ENCODE measurements at regions not wholly inside any gene's neighbourhood (a gene's known extent, or its start where the extent isn't known, plus 50 kb on each side); places are given as distances from the start of the nearest gene placed in this dataset.
"Not testable (repeated sequence)": the region's sequence is repeated elsewhere in the genome, so short reads cannot be mapped to it uniquely, and the experiment has no call there.

GRCh38 chr6:55937951-55938690 lies 62.7 kb upstream of the BMP5 start:
- no peaks in the 10 kb centered on the region for H3K36me3 ChIP-seq (ENCODE audit: control insufficient read depth, insufficient read depth, low read length)
- no peak overlapping the region for H3K4me3 ChIP-seq (ENCODE audit: low read depth, low read length)
- FAIRE-seq: no peak
- TF ChIP-seq CTCF (IDR thresholded peaks at IDR 0.05; ENCODE audit: insufficient read depth, low read length, severe bottlenecking): no peak
- no peak for DNase-seq (ENCODE audit: low read depth)
- no peaks in the 10 kb centered on the region for H3K27me3 ChIP-seq (ENCODE audit: control insufficient read depth, insufficient read depth, low read length)

- no peak overlapping the region for H3K4me3 ChIP-seq (ENCODE audit: low read depth, low read length)
- TF ChIP-seq CTCF (IDR thresholded peaks at IDR 0.05; ENCODE audit: insufficient read depth, low read length, severe bottlenecking): no peak
- no peaks in the 10 kb centered on the region for H3K36me3 ChIP-seq (ENCODE audit: control insufficient read depth, insufficient read depth, low read length)
- H3K27me3 ChIP-seq (ENCODE audit: control insufficient read depth, insufficient read depth, low read length): no peaks in the 10 kb centered on the region
- FAIRE-seq (no peak), DNase-seq (ENCODE audit: low read depth) (no peak)
These were observed 62.0 kb upstream of the BMP5 start for GRCh38 chr6:55937261-55937947.

GRCh38 chr6:55931101-55931500 lies 55.7 kb upstream of the BMP5 start:
- FAIRE-seq: no peak
- H3K4me3 ChIP-seq (ENCODE audit: low read depth, low read length): no peak overlapping the region
- no peak for DNase-seq (ENCODE audit: low read depth)
- no peaks in the 10 kb centered on the region for H3K27me3 ChIP-seq (ENCODE audit: control insufficient read depth, insufficient read depth, low read length)
- TF ChIP-seq CTCF (IDR thresholded peaks at IDR 0.05; ENCODE audit: insufficient read depth, low read length, severe bottlenecking): no peak
- no peaks in the 10 kb centered on the region for H3K36me3 ChIP-seq (ENCODE audit: control insufficient read depth, insufficient read depth, low read length)

- H3K4me3 ChIP-seq (ENCODE audit: low read depth, low read length); DNase-seq (ENCODE audit: low read depth): not testable (repeated sequence)
These were observed 52.3 kb upstream of the BMP5 start for GRCh38 chr6:55927713-55928112.

GRCh38 chr6:55925292-55925691 lies 49.9 kb upstream of the BMP5 start:
- TF ChIP-seq CTCF (IDR thresholded peaks at IDR 0.05; ENCODE audit: insufficient read depth, low read length, severe bottlenecking): no peak
- DNase-seq (ENCODE audit: low read depth): peak; percentile 97
- H3K36me3 ChIP-seq (ENCODE audit: control insufficient read depth, insufficient read depth, low read length): no peaks in the 10 kb centered on the region
- H3K27me3 ChIP-seq (ENCODE audit: control insufficient read depth, insufficient read depth, low read length): no peaks in the 10 kb centered on the region
- no peak overlapping the region for H3K4me3 ChIP-seq (ENCODE audit: low read depth, low read length)
- FAIRE-seq: no peak

More at GRCh38 chr6:55927713-55928112, 52.3 kb upstream of the BMP5 start:
- H3K27me3 ChIP-seq (ENCODE audit: control insufficient read depth, insufficient read depth, low read length); FAIRE-seq; H3K36me3 ChIP-seq (ENCODE audit: control insufficient read depth, insufficient read depth, low read length): not testable (repeated sequence)
